DND-41 (cell line): ENCODE measurements at regions not wholly inside any gene's neighbourhood (a gene's known extent, or its start where the extent isn't known, plus 50 kb on each side); places are given as distances from the start of the nearest gene placed in this dataset.

Experiments used
- ATAC-seq: fragments of 200-7000 bp; cut with Tn5 transposase; 3 replicates; pipeline ENCODE4 v1.9.1; 2021; ENCODE audit warnings: low read depth; ENCODE audit not compliant: insufficient read depth
- DNase-seq: peaks from one replicate; pipeline ENCODE4 v3.0.0-alpha.2; 2020
- H2AFZ ChIP-seq: 2 replicates; pipeline ENCODE4 v1.6.0; 2012; ENCODE audit warnings: low read depth, low read length
- H3K27ac ChIP-seq: 2 replicates; pipeline ENCODE4 v1.5.1; 2012; ENCODE audit warnings: low read length, inconsistent platforms
- H3K27me3 ChIP-seq: fragments of 200-600 bp; sonication (generic); 2 replicates; pipeline ENCODE4 v1.6.0; 2012; ENCODE audit warnings: low read length, mild to moderate bottlenecking, inconsistent platforms; ENCODE audit not compliant: insufficient read depth, poor library complexity
- H3K36me3 ChIP-seq: 2 replicates; pipeline ENCODE4 v1.5.1; 2012; ENCODE audit warnings: low read length, inconsistent platforms; ENCODE audit not compliant: insufficient read depth
- H3K4me1 ChIP-seq: 2 replicates; pipeline ENCODE4 v1.5.1; 2012; ENCODE audit warnings: mild to moderate bottlenecking, low read length; ENCODE audit not compliant: insufficient read depth
- H3K4me2 ChIP-seq: 2 replicates; pipeline ENCODE4 v1.6.0; 2012; ENCODE audit warnings: mild to moderate bottlenecking, moderate library complexity, low read length, inconsistent platforms; ENCODE audit not compliant: insufficient read depth
- H3K4me3 ChIP-seq, 2 experiments: fragments of 200-600 bp in 1 of 2; shearing (Covaris generic) in 1 of 2; 2 replicates each; pipeline ENCODE4 v1.5.1; 2012 to 2016; ENCODE audit warnings: inconsistent platforms in 2 of 2, low read length in 2 of 2, mild to moderate bottlenecking in 2 of 2, low read depth in 1 of 2, moderate library complexity in 1 of 2
- H3K79me2 ChIP-seq: 2 replicates; pipeline ENCODE4 v1.6.0; 2012; ENCODE audit warnings: low read length, inconsistent platforms; ENCODE audit not compliant: insufficient read depth
- H3K9ac ChIP-seq: 2 replicates; pipeline ENCODE4 v1.6.0; 2012; ENCODE audit warnings: low read depth, mild to moderate bottlenecking, inconsistent platforms, low read length, moderate library complexity
- H3K9me3 ChIP-seq: 2 replicates; pipeline ENCODE4 v1.5.1; 2012; ENCODE audit warnings: low read length, moderate library complexity, mild to moderate bottlenecking, inconsistent platforms; ENCODE audit not compliant: insufficient read depth, severe bottlenecking
- H4K20me1 ChIP-seq: 2 replicates; pipeline ENCODE4 v1.6.0; 2012; ENCODE audit warnings: low read length; ENCODE audit not compliant: insufficient read depth
- EZH2 ChIP-seq: IDR thresholded peaks from 3 replicates; pipeline ENCODE4 v1.6.1; 2012; ENCODE audit warnings: borderline replicate concordance, low read depth, mild to moderate bottlenecking, moderate library complexity, low read length, inconsistent platforms; ENCODE audit not compliant: severe bottlenecking
- TF ChIP-seq, protein P1 (sequence below): IDR thresholded peaks from 2 replicates; pipeline ENCODE4 v1.5.1; 2012; ENCODE audit warnings: borderline replicate concordance, low read length, moderate library complexity, mild to moderate bottlenecking; ENCODE audit not compliant: poor library complexity, severe bottlenecking; ENCODE audit errors: extremely low read depth

DNA sequence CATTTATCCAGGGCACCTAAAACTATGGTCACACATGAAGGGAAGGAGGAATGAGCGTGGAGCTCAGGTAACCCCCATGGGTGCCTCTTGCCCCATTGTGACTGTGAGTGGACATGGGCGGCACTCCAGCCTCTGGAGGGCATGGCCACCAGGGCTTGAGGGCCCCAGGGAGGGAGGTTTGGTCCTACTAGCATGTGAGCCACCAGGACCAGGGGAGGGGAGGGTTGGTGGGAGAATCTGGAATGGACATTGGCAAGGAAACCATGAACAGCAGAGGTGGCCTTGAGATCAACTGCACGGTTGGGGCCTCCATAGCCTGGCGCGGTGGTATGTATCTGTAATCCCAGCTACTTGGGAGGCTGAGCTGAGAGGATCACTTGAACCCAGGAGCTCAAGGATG, 623.6 kb downstream of the AACS start:
- no peak overlapping the region for H3K27ac ChIP-seq
- no peaks in the 10 kb centered on the region for H4K20me1 ChIP-seq
- ATAC-seq: no peak

DNA sequence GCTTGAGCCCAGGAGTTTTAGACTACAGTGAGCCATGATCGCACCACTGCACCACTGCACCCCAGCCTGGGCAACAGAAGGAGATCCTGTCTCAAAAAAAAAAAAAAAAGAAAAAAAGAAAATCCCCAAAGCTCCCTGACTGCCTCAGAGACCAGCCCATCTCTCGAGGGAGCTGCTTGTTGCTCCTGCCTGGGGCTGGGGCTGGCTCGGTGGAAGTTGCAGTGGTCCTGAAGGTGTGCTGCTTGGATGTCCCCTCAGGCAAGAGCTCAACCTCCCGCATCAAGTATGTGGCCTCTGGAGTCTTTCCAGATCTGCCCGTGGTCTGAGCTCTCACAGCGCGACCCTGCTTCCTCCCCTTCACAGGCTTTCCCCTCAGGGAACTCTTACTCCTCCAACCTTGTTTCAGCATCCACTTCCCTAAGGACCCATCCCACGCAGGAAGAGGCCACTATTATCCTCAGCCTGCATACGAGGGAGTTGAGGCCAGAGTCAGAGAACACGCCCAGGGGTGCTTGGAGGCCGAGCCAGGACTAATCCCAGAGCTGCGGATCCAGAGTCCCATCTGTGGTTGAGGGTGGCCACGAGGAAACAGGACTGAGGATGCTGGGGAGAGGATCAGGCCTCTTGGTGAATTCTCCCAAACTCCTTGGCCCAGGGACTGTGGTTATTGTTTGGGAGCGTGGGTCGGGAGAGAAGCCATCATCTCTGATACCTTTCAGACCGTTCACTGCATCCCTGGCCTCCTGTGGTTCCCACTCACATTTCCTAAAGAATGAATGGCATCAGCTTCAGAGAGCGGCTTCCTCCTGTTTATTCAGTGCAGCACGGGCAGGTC, 624.6 kb downstream of the AACS start:
- Histone ChIP-seq H3K4me1 (no peaks in the 10 kb centered on the region), H3K36me3 (no peaks in the 10 kb centered on the region), H2AFZ (no peak overlapping the region), H3K79me2 (no peaks in the 10 kb centered on the region), H3K4me2 (no peak overlapping the region), H3K27ac (no peak overlapping the region), H3K4me3 (no peak overlapping the region), H4K20me1 (no peaks in the 10 kb centered on the region), H3K9ac (no peak overlapping the region), H3K9me3 (no peaks in the 10 kb centered on the region), H3K27me3 (no peaks in the 10 kb centered on the region)
- ATAC-seq (no peak), DNase-seq (no peak)
- TF ChIP-seq, protein P1, sequence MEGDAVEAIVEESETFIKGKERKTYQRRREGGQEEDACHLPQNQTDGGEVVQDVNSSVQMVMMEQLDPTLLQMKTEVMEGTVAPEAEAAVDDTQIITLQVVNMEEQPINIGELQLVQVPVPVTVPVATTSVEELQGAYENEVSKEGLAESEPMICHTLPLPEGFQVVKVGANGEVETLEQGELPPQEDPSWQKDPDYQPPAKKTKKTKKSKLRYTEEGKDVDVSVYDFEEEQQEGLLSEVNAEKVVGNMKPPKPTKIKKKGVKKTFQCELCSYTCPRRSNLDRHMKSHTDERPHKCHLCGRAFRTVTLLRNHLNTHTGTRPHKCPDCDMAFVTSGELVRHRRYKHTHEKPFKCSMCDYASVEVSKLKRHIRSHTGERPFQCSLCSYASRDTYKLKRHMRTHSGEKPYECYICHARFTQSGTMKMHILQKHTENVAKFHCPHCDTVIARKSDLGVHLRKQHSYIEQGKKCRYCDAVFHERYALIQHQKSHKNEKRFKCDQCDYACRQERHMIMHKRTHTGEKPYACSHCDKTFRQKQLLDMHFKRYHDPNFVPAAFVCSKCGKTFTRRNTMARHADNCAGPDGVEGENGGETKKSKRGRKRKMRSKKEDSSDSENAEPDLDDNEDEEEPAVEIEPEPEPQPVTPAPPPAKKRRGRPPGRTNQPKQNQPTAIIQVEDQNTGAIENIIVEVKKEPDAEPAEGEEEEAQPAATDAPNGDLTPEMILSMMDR: no peak
- no peak for TF ChIP-seq EZH2

More for the DNA sequence above, 623.6 kb downstream of the AACS start:
- H2AFZ ChIP-seq: no peak overlapping the region
- DNase-seq: no peak
- no peaks in the 10 kb centered on the region for H3K36me3 ChIP-seq
- H3K4me3 ChIP-seq: no peak overlapping the region
- no peaks in the 10 kb centered on the region for H3K27me3 ChIP-seq
- H3K4me2 ChIP-seq: no peak overlapping the region
- TF ChIP-seq, protein P1: no peak
- no peak for TF ChIP-seq EZH2
- H3K9me3 ChIP-seq: no peaks in the 10 kb centered on the region
- H3K9ac ChIP-seq: no peak overlapping the region
- H3K79me2 ChIP-seq: no peaks in the 10 kb centered on the region
- H3K4me1 ChIP-seq: no peaks in the 10 kb centered on the region

DNA sequence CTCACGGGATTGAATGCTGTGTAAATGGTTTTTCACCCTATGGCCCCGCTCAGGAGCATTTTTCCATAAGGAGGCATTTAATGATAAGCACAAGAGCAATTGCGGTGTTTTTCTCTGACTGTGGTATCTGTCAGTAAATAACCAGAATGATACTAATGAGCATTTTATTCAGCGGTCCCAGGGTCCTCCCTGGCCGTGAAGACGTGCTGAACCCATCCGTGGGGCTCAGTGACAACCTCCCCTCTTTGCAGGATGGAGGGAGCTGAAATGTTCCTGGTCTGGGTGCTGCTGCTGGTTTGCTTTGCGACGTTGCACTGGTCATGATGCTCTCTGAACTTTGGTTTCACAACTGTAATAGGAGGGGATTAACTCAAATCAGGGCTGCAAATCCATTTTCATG, 625.6 kb downstream of the AACS start:
- Histone ChIP-seq H3K4me2 (no peak overlapping the region), H3K36me3 (no peaks in the 10 kb centered on the region), H3K9ac (no peak overlapping the region), H4K20me1 (no peaks in the 10 kb centered on the region), H3K4me1 (no peaks in the 10 kb centered on the region), H3K4me3 (no peak overlapping the region), H2AFZ (no peak overlapping the region), H3K27ac (no peak overlapping the region), H3K79me2 (no peaks in the 10 kb centered on the region), H3K9me3 (no peaks in the 10 kb centered on the region), H3K27me3 (no peaks in the 10 kb centered on the region)
- TF ChIP-seq, protein P1: no peak
- TF ChIP-seq EZH2: no peak
- DNase-seq: no peak
- ATAC-seq: no peak

- Histone ChIP-seq H3K4me1 (no peaks in the 10 kb centered on the region), H3K27me3 (no peaks in the 10 kb centered on the region), H3K4me2 (no peak overlapping the region), H2AFZ (no peak overlapping the region), H3K27ac (no peak overlapping the region), H3K4me3 (no peak overlapping the region), H3K79me2 (no peaks in the 10 kb centered on the region), H3K9me3 (no peaks in the 10 kb centered on the region), H4K20me1 (no peaks in the 10 kb centered on the region), H3K9ac (no peak overlapping the region), H3K36me3 (no peaks in the 10 kb centered on the region)
- no peak for ATAC-seq
- no peak for TF ChIP-seq EZH2
- TF ChIP-seq, protein P1: no peak
- DNase-seq: no peak
These were observed 630.8 kb downstream of the AACS start for GRCh38 chr12:125696054-125696453.
